Smooth muscle cell (in vitro differentiated cells): ENCODE measurements at regions not wholly inside any gene's neighbourhood (a gene's known extent, or its start where the extent isn't known, plus 50 kb on each side); places are given as distances from the start of the nearest gene placed in this dataset.
A peak's percentile ranks its signal among the peaks of the same experiment; 100 is the strongest.
"Not testable (repeated sequence)": the region's sequence is repeated elsewhere in the genome, so short reads cannot be mapped to it uniquely, and the experiment has no call there.

Source experiments
- DNase-seq: peaks from one replicate; lab custom pipeline; 2025; ENCODE audit not compliant: unreplicated experiment; lab: John Stamatoyannopoulos, UW
- H2AFZ ChIP-seq: fragments of 200-600 bp; sonication (generic); 2 replicates; pipeline ENCODE4 v1.6.0; 2016; ENCODE audit warnings: antibody characterized with exemption, low read depth, mild to moderate bottlenecking
- H3F3A ChIP-seq: fragments of 200-600 bp; sonication (generic); 2 replicates; pipeline ENCODE4 v1.6.0; 2017; ENCODE audit warnings: antibody characterized with exemption, low read depth
- H3K27ac ChIP-seq: fragments of 200-600 bp; sonication (generic); 2 replicates; pipeline ENCODE4 v1.5.1; 2016; ENCODE audit warnings: low read depth, mild to moderate bottlenecking
- H3K27me3 ChIP-seq: fragments of 200-600 bp; sonication (generic); 2 replicates; pipeline ENCODE4 v1.6.1; 2016; ENCODE audit warnings: low read depth, mild to moderate bottlenecking
- H3K36me3 ChIP-seq: fragments of 200-600 bp; sonication (generic); 2 replicates; pipeline ENCODE4 v1.5.1; 2016; ENCODE audit warnings: low read depth
- H3K4me1 ChIP-seq: fragments of 200-600 bp; sonication (generic); 2 replicates; pipeline ENCODE4 v1.5.1; 2016; ENCODE audit warnings: low read depth
- H3K4me2 ChIP-seq: fragments of 200-600 bp; sonication (generic); 2 replicates; pipeline ENCODE4 v1.6.0; 2016; ENCODE audit warnings: mild to moderate bottlenecking
- H3K4me3 ChIP-seq: fragments of 200-600 bp; sonication (generic); 2 replicates; pipeline ENCODE4 v1.5.1; 2016; ENCODE audit warnings: mild to moderate bottlenecking
- H3K79me2 ChIP-seq: fragments of 200-600 bp; sonication (generic); 2 replicates; pipeline ENCODE4 v1.6.0; 2016; ENCODE audit warnings: low read depth, mild to moderate bottlenecking
- H3K9ac ChIP-seq: fragments of 200-600 bp; sonication (generic); 2 replicates; pipeline ENCODE4 v1.6.0; 2016; ENCODE audit warnings: low read depth
- H3K9me3 ChIP-seq: fragments of 200-600 bp; sonication (generic); replicated peaks from 2 replicates; pipeline ENCODE4 v1.5.1; 2016; ENCODE audit warnings: low read depth
- H4K20me1 ChIP-seq: fragments of 200-600 bp; sonication (generic); 2 replicates; pipeline ENCODE4 v1.6.0; 2016; ENCODE audit warnings: low read depth
- CTCF ChIP-seq: fragments of 200-600 bp; sonication (generic); IDR thresholded peaks from 2 replicates; pipeline ENCODE4 v1.5.1; 2017; ENCODE audit warnings: borderline replicate concordance, mild to moderate bottlenecking, antibody characterized with exemption; ENCODE audit not compliant: insufficient read depth, poor library complexity, severe bottlenecking
- WGBS: methylation state at CpG from one replicate; pipeline ENCODE4 v1.1.7; 2016; ENCODE audit warnings: low lambda C conversion rate; 5-methylcytosine and 5-hydroxymethylcytosine counted together

- Histone ChIP-seq H3F3A (peaks cover 4% of the 10 kb centered on the region), H4K20me1 (no peaks in the 10 kb centered on the region), H3K4me3 (no peak overlapping the region), H3K4me2 (peak overlapping the region; percentile 73), H3K27ac (peak overlapping the region; percentile 46), H3K36me3 (no peaks in the 10 kb centered on the region), H3K27me3 (no peaks in the 10 kb centered on the region), H3K9me3 (no peaks in the 10 kb centered on the region), H3K4me1 (peaks cover 9% of the 10 kb centered on the region), H2AFZ (no peak overlapping the region), H3K9ac (no peak overlapping the region), H3K79me2 (no peaks in the 10 kb centered on the region)
- no peak for DNase-seq
- WGBS, result 83% methylated on average over 1 of the region's 1 CpG
- TF ChIP-seq CTCF, result no peak
These were observed 100.1 kb upstream of the APCDD1 start for GRCh38 chr18:10354241-10354811.

- Histone ChIP-seq H3K79me2 (no peaks in the 10 kb centered on the region), H3K27me3 (no peaks in the 10 kb centered on the region), H3K4me1 (peaks cover 7% of the 10 kb centered on the region), H3K9me3 (no peaks in the 10 kb centered on the region), H3F3A (peaks cover 4% of the 10 kb centered on the region), H3K36me3 (no peaks in the 10 kb centered on the region), H3K4me2 (peak overlapping the region; percentile 73), H3K27ac (peak overlapping the region; percentile 46), H2AFZ (no peak overlapping the region), H4K20me1 (no peaks in the 10 kb centered on the region), H3K9ac (no peak overlapping the region), H3K4me3 (no peak overlapping the region)
- WGBS, result 95% methylated on average over 1 of the region's 1 CpG
- no peak for DNase-seq
- TF ChIP-seq CTCF, result no peak
These were observed 99.5 kb upstream of the APCDD1 start for GRCh38 chr18:10354890-10355289.

- DNase-seq, H3K36me3 ChIP-seq, H3F3A ChIP-seq, H3K9me3 ChIP-seq, H4K20me1 ChIP-seq, H3K27me3 ChIP-seq, H3K4me3 ChIP-seq, H3K79me2 ChIP-seq, H3K9ac ChIP-seq, H3K4me1 ChIP-seq, H3K4me2 ChIP-seq, H2AFZ ChIP-seq, H3K27ac ChIP-seq: not testable (repeated sequence)
These were observed 97.4 kb upstream of the APCDD1 start for GRCh38 chr18:10356999-10357398.

- H3K27ac ChIP-seq, result no peak overlapping the region
- H3K9ac ChIP-seq, result no peak overlapping the region
- no peak overlapping the region for H2AFZ ChIP-seq
- no peaks in the 10 kb centered on the region for H3K27me3 ChIP-seq
- no peaks in the 10 kb centered on the region for H3K79me2 ChIP-seq
- no peaks in the 10 kb centered on the region for H4K20me1 ChIP-seq
- H3K4me2 ChIP-seq, result no peak overlapping the region
- no peak overlapping the region for H3K4me3 ChIP-seq
- 100% methylated on average over 2 of the region's 2 CpGs for WGBS
- no peaks in the 10 kb centered on the region for H3F3A ChIP-seq
- TF ChIP-seq CTCF, result no peak
- H3K4me1 ChIP-seq, result no peaks in the 10 kb centered on the region
- DNase-seq, result no peak
- H3K9me3 ChIP-seq, result no peaks in the 10 kb centered on the region
- H3K36me3 ChIP-seq, result no peaks in the 10 kb centered on the region
These were observed 92.8 kb upstream of the APCDD1 start for GRCh38 chr18:10361660-10362059.
